ENCODE measurements at regions not wholly inside any gene's neighbourhood (a gene's known extent, or its start where the extent isn't known, plus 50 kb on each side); places are given as distances from the start of the nearest gene placed in this dataset.

GRCh38 chr15:35737441-35737840 is 191.5 kb upstream of the DPH6 start:
- Histone ChIP-seq H3K4me3 (replicated peaks in 1 of 4; ENCODE audit: control extremely low read depth in 1 of 4, insufficient read depth in 1 of 4, low read depth in 3 of 4, low read length in 4 of 4) (no peak overlapping the region), H3K4me1 (ENCODE audit: control insufficient read depth, extremely low read depth, insufficient read depth, low read length) (peaks cover 2% of the 10 kb centered on the region), H3K27me3 (ENCODE audit: control insufficient read depth, insufficient read depth, low read length) (no peaks in the 10 kb centered on the region), H3K36me3 (ENCODE audit: control insufficient read depth, insufficient read depth, low read length) (no peaks in the 10 kb centered on the region), H2AFZ (ENCODE audit: low read length) (no peak overlapping the region), H3K79me2 (ENCODE audit: control insufficient read depth, insufficient read depth, low read length) (no peaks in the 10 kb centered on the region), H3K9ac (ENCODE audit: insufficient read depth, low read length) (no peak overlapping the region), H4K20me1 (ENCODE audit: control insufficient read depth, extremely low read depth, insufficient read depth, low read length) (no peaks in the 10 kb centered on the region), H3K9me3 (ENCODE audit: control insufficient read depth, insufficient read depth, low read depth, low read length) (no peaks in the 10 kb centered on the region), H3K27ac (ENCODE audit: insufficient read depth, low read length) (no peak overlapping the region), H3K4me2 (ENCODE audit: extremely low read depth, insufficient read depth, low read length) (no peak overlapping the region)
- DNase-seq (ENCODE audit: low read depth in 2 of 2): peak; percentile 37 to 78
- TF ChIP-seq CTCF (conservative IDR thresholded peaks at IDR 0.05 in 1 of 2, IDR thresholded peaks at IDR 0.05 in 1 of 2; ENCODE audit: low read depth in 1 of 2, low read length in 2 of 2) (no peak), EZH2 (IDR thresholded peaks at IDR 0.05; ENCODE audit: low read length, missing control alignments) (no peak)

- H3K9ac ChIP-seq (ENCODE audit: insufficient read depth, low read length): no peak overlapping the region
- H3K9me3 ChIP-seq (ENCODE audit: control insufficient read depth, insufficient read depth, low read depth, low read length): no peaks in the 10 kb centered on the region
- TF ChIP-seq EZH2 (IDR thresholded peaks at IDR 0.05; ENCODE audit: low read length, missing control alignments) (no peak), CTCF (conservative IDR thresholded peaks at IDR 0.05 in 1 of 2, IDR thresholded peaks at IDR 0.05 in 1 of 2; ENCODE audit: low read depth in 1 of 2, low read length in 2 of 2) (no peak)
- peaks cover 2% of the 10 kb centered on the region for H3K4me1 ChIP-seq (ENCODE audit: control insufficient read depth, extremely low read depth, insufficient read depth, low read length)
- H3K27me3 ChIP-seq (ENCODE audit: control insufficient read depth, insufficient read depth, low read length): no peaks in the 10 kb centered on the region
- H4K20me1 ChIP-seq (ENCODE audit: control insufficient read depth, extremely low read depth, insufficient read depth, low read length): no peaks in the 10 kb centered on the region
- no peak overlapping the region for H3K27ac ChIP-seq (ENCODE audit: insufficient read depth, low read length)
- no peak overlapping the region for H2AFZ ChIP-seq (ENCODE audit: low read length)
- DNase-seq (ENCODE audit: low read depth in 2 of 2): peak; percentile 35 to 88
- H3K4me3 ChIP-seq (replicated peaks in 1 of 4; ENCODE audit: control extremely low read depth in 1 of 4, insufficient read depth in 1 of 4, low read depth in 3 of 4, low read length in 4 of 4): no peak overlapping the region
- no peak overlapping the region for H3K4me2 ChIP-seq (ENCODE audit: extremely low read depth, insufficient read depth, low read length)
- H3K79me2 ChIP-seq (ENCODE audit: control insufficient read depth, insufficient read depth, low read length): no peaks in the 10 kb centered on the region
- no peaks in the 10 kb centered on the region for H3K36me3 ChIP-seq (ENCODE audit: control insufficient read depth, insufficient read depth, low read length)
These were observed 192.4 kb upstream of the DPH6 start for GRCh38 chr15:35738370-35738769.

DNA sequence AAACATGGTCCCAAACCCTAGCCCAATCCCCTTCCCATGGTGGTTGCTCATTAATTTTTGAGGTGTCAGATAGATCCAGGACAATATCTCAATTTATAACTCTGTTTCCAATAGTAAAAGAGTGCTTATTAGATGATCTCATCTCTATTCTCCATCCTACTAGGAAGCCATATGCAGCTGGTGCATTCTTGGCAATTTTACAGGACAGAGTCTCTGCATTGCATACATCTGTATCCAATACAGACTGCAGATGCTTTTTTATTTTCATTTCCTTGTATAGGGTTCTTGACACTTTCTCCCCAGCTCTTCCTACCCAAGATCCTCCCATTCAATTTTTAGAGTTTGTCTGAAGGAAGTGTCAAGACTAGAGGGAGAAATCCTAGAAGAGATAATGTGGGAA is 194.8 kb upstream of the DPH6 start:
- Histone ChIP-seq H2AFZ (ENCODE audit: low read length) (no peak overlapping the region), H3K36me3 (ENCODE audit: control insufficient read depth, insufficient read depth, low read length) (no peaks in the 10 kb centered on the region), H3K4me2 (ENCODE audit: extremely low read depth, insufficient read depth, low read length) (no peak overlapping the region), H3K27ac (ENCODE audit: insufficient read depth, low read length) (no peak overlapping the region), H4K20me1 (ENCODE audit: control insufficient read depth, extremely low read depth, insufficient read depth, low read length) (no peaks in the 10 kb centered on the region), H3K79me2 (ENCODE audit: control insufficient read depth, insufficient read depth, low read length) (no peaks in the 10 kb centered on the region), H3K4me3 (replicated peaks in 1 of 4; ENCODE audit: control extremely low read depth in 1 of 4, insufficient read depth in 1 of 4, low read depth in 3 of 4, low read length in 4 of 4) (no peak overlapping the region), H3K27me3 (ENCODE audit: control insufficient read depth, insufficient read depth, low read length) (no peaks in the 10 kb centered on the region), H3K9ac (ENCODE audit: insufficient read depth, low read length) (no peak overlapping the region), H3K4me1 (ENCODE audit: control insufficient read depth, extremely low read depth, insufficient read depth, low read length) (peaks cover 2% of the 10 kb centered on the region), H3K9me3 (ENCODE audit: control insufficient read depth, insufficient read depth, low read depth, low read length) (no peaks in the 10 kb centered on the region)
- no peak for TF ChIP-seq EZH2 (IDR thresholded peaks at IDR 0.05; ENCODE audit: low read length, missing control alignments)
- TF ChIP-seq CTCF (conservative IDR thresholded peaks at IDR 0.05 in 1 of 2, IDR thresholded peaks at IDR 0.05 in 1 of 2; ENCODE audit: low read depth in 1 of 2, low read length in 2 of 2): no peak
- DNase-seq (ENCODE audit: low read depth in 2 of 2): peak; percentile 52 to 78
